ENCODE measurements at regions not wholly inside any gene's neighbourhood (a gene's known extent, or its start where the extent isn't known, plus 50 kb on each side); places are given as distances from the start of the nearest gene placed in this dataset.

DNA sequence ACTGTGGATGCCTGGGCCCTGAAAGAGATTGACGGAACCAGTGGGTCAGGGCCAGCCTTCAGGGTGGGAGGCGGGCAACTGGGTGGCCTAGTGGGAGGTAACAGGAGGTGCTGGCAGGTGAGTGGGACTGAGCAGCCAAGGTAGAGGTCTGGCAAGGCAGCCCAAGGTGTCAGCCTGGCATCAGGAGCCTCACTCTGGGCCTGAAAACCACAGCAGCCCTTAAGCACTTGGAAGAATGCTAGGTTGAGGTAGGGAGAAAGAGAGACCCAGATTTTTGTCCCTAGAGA lies 315.8 kb upstream of the PRICKLE1 start:
- TF ChIP-seq, protein P1, sequence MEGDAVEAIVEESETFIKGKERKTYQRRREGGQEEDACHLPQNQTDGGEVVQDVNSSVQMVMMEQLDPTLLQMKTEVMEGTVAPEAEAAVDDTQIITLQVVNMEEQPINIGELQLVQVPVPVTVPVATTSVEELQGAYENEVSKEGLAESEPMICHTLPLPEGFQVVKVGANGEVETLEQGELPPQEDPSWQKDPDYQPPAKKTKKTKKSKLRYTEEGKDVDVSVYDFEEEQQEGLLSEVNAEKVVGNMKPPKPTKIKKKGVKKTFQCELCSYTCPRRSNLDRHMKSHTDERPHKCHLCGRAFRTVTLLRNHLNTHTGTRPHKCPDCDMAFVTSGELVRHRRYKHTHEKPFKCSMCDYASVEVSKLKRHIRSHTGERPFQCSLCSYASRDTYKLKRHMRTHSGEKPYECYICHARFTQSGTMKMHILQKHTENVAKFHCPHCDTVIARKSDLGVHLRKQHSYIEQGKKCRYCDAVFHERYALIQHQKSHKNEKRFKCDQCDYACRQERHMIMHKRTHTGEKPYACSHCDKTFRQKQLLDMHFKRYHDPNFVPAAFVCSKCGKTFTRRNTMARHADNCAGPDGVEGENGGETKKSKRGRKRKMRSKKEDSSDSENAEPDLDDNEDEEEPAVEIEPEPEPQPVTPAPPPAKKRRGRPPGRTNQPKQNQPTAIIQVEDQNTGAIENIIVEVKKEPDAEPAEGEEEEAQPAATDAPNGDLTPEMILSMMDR (conservative IDR thresholded peaks at IDR 0.05; ENCODE audit: low read length) = no peak
- no peak overlapping the region for H3K4me3 ChIP-seq (ENCODE audit: low read length)
- no peak for DNase-seq (ENCODE audit: low read depth)

DNA sequence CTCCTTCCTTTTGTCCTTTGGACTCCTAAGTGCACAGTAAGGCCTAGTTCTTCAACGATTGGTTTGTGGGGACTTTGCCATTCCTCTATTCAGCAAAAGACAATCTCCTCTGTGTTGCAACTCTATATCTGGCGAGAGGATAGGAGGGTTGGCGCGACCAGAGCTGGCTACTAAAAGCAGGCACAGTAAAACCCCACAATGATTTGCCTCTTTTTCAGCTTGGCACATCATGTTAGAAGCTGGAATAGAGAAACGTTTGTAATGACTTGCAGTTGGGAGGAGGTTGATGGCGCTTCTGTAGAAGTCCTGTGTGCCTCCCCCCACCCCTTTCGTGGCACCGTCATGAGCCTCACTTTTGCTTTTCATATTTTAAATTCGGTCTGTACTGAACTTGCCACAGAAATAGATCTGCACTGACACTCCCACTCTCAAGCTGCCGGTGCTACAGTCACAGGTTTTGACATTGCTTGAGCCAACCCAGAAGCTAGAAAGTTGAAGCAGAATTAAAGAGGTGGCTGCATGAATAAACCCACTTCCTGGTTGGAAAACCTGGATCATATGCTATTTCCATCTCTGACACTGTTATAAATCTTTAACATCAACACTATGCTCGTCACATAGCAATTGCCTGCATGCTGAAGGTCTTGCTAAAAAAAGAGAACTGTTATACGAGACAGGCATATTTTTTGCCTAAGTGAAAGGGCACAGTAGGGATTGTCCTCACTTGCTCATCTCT lies 315.3 kb upstream of the PRICKLE1 start:
- no peak overlapping the region for H3K4me3 ChIP-seq (ENCODE audit: low read length)
- TF ChIP-seq, protein P1 (conservative IDR thresholded peaks at IDR 0.05; ENCODE audit: low read length) = no peak
- no peak for DNase-seq (ENCODE audit: low read depth)

DNA sequence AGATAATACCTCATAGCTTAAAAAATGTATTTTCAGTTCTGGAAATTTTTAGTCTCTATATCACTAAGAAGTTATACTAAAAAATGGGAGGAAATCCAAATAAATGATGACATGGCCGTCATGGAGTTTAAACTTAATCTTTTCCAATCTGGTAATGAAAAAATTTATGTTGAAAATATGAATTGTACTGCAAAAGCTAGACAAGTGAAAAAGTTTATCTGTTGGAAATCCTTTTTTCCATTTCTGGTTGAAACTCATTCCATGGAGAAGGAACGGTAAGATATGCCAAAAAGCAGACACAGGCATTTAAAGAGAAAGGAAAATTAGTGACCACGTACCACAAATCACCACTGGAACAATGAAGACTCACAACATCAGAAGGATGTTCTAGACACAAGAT lies 314.2 kb upstream of the PRICKLE1 start:
- no peak for DNase-seq (ENCODE audit: low read depth)
- no peak overlapping the region for H3K4me3 ChIP-seq (ENCODE audit: low read length)
- TF ChIP-seq, protein P1 (conservative IDR thresholded peaks at IDR 0.05; ENCODE audit: low read length) = no peak

DNA sequence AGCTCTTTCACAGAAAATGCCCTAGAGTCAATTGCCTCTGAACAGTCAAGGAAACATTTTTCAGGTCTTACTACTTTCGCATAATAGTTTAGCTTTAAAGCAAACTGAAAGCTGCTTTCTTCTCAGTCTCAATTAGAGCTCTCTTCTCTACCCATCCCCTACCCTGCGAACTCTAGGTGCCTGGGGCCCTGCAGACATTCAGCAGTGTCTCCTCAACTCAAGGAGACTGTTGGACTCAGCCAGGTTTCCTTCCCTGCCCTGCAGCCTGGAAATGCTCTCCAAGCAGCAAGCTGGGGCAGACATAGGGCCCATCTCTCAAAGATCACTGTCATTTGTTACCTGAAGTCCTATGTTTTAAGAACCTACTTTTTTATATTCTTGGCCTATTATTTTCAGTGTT lies 312.5 kb upstream of the PRICKLE1 start:
- H3K4me3 ChIP-seq (ENCODE audit: low read length) = no peak overlapping the region
- TF ChIP-seq, protein P1 (conservative IDR thresholded peaks at IDR 0.05; ENCODE audit: low read length) = no peak
- DNase-seq (ENCODE audit: low read depth) = no peak

DNA sequence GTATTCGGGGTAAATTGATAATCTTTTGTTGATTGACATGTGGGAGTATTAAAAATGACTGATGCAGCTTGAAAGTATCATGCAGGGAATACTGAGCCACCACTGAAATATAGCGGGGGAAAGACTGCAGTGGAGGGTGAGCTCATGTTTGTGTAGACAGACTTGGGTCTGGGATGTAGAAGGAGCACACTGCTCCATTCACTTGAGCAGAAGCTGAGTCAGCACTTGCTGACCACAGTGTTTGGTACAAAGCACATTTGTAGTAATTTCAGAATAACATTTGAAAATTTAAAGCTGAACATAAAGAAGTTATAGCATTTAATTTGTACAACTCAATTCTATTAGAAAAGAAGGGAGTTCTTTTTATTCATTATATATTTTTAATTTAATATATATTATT lies 304.3 kb upstream of the PRICKLE1 start:
- DNase-seq (ENCODE audit: low read depth) = no peak
- no peak overlapping the region for H3K4me3 ChIP-seq (ENCODE audit: low read length)

DNA sequence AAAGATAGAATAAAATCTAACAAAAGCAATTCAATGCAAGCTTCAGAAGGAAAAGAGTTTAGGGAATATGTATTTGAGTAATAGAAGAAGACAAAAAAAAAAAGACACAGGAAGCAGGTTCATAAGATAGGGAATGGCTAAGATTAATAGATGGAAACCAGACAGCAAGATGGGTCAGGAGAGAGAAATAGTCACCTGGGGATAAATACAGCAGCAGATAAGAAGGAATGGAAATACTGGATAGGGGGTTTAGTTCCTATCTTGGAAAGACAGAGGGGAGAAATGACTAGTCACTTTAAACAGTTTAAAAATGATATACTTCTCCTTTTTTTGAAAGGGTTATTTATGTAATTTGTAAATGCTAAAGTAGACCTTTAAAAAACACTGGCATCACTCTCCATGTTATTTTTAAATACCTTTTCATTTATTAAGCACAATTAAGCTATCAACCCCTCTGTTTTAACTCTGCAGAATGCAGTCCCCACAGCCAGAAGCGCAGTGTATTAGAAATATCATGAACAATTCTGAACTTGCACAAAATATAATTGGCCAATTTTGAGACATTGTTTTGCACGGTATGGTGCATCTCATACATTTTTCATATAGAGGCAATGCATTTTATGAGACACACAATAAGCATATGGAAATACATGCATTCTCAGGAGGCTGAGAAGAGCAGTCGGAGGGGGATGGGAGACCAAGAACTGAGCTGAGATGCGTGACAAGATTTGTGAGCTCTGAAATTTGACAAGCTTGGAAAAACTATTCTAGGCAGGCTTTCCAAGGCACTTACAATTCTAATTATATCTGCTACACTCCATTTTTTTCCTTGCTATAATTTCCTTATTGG lies 303.4 kb upstream of the PRICKLE1 start:
- H3K4me3 ChIP-seq (ENCODE audit: low read length) = no peak overlapping the region
- no peak for DNase-seq (ENCODE audit: low read depth)
- TF ChIP-seq, protein P1 (conservative IDR thresholded peaks at IDR 0.05; ENCODE audit: low read length) = no peak

More for the DNA sequence above, 304.3 kb upstream of the PRICKLE1 start:
- TF ChIP-seq, protein P1 (conservative IDR thresholded peaks at IDR 0.05; ENCODE audit: low read length) = no peak

DNA sequence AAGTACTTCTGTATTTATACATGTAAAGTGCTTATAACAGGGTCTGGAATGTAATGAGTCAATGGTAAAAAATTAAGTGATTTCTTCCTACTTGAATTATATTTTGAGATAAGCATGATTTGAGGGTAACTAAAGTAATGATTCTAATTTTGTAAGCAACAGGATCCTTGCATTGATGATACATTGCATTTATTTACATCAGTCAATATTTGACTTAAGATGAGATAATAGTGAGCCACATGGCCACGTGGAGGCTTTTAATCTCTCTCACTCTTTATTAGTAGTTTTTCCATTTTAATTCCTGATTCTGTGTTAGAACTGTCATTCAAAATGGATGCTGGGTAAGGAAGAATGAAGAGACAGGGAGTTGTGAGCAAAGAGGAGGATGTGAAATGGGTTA lies 298.1 kb upstream of the PRICKLE1 start:
- DNase-seq (ENCODE audit: low read depth) = no peak
- no peak overlapping the region for H3K4me3 ChIP-seq (ENCODE audit: low read length)
- TF ChIP-seq, protein P1 (conservative IDR thresholded peaks at IDR 0.05; ENCODE audit: low read length) = no peak

All from AG10803 (cell line).